Neural progenitor cell (in vitro differentiated cells): ENCODE measurements at regions not wholly inside any gene's neighbourhood (a gene's known extent, or its start where the extent isn't known, plus 50 kb on each side); places are given as distances from the start of the nearest gene placed in this dataset.

Source experiments
- DNase-seq: peaks from one replicate; pipeline ENCODE4 v3.0.0-alpha.2; 2016; ENCODE audit warnings: low spot score
- H2AFZ ChIP-seq: fragments of 200-600 bp; sonication (generic); replicated peaks from 2 replicates; pipeline ENCODE4 v1.6.1; 2016; ENCODE audit warnings: antibody characterized with exemption
- H3F3A ChIP-seq: fragments of 200-600 bp; sonication (generic); 2 replicates; pipeline ENCODE4 v1.6.1; 2016; ENCODE audit warnings: antibody characterized with exemption, low read depth
- H3K27ac ChIP-seq: fragments of 200-600 bp; sonication (generic); 2 replicates; pipeline ENCODE4 v1.5.1; 2016; ENCODE audit warnings: mild to moderate bottlenecking
- H3K27me3 ChIP-seq: fragments of 200-600 bp; sonication (generic); 2 replicates; pipeline ENCODE4 v1.6.1; 2016; ENCODE audit warnings: mild to moderate bottlenecking, moderate library complexity
- H3K36me3 ChIP-seq: fragments of 200-600 bp; sonication (generic); 2 replicates; pipeline ENCODE4 v1.5.1; 2016
- H3K4me1 ChIP-seq: fragments of 200-600 bp; sonication (generic); 2 replicates; pipeline ENCODE4 v1.6.1; 2016; ENCODE audit warnings: mixed run types
- H3K4me2 ChIP-seq: fragments of 200-600 bp; sonication (generic); 2 replicates; pipeline ENCODE4 v1.6.1; 2016
- H3K4me3 ChIP-seq: fragments of 200-600 bp; sonication (generic); 2 replicates; pipeline ENCODE4 v1.5.1; 2016
- H3K79me2 ChIP-seq: fragments of 200-600 bp; sonication (generic); 2 replicates; pipeline ENCODE4 v1.6.1; 2016; ENCODE audit warnings: low read depth
- H3K9ac ChIP-seq: fragments of 200-600 bp; sonication (generic); 2 replicates; pipeline ENCODE4 v1.6.1; 2016
- H3K9me3 ChIP-seq: fragments of 200-600 bp; sonication (generic); 2 replicates; pipeline ENCODE4 v1.5.1; 2016; ENCODE audit warnings: low read depth
- H4K20me1 ChIP-seq: fragments of 200-600 bp; sonication (generic); 2 replicates; pipeline ENCODE4 v1.6.1; 2016; ENCODE audit warnings: low read depth
- H3K27ac Mint-ChIP-seq: 3 replicates; pipeline ENCODE4 v1.8.0; 2021; ENCODE audit warnings: mixed read lengths
- H3K27me3 Mint-ChIP-seq: 2 replicates; pipeline ENCODE4 v1.8.0; 2022; ENCODE audit warnings: low read depth, mild to moderate bottlenecking, inconsistent platforms, moderate library complexity, mixed read lengths; ENCODE audit not compliant: insufficient read depth
- H3K36me3 Mint-ChIP-seq: 3 replicates; pipeline ENCODE4 v1.8.0; 2021; ENCODE audit warnings: mixed read lengths
- H3K4me1 Mint-ChIP-seq: 3 replicates; pipeline ENCODE4 v1.8.0; 2021; ENCODE audit warnings: mixed read lengths
- H3K4me3 Mint-ChIP-seq: 3 replicates; pipeline ENCODE4 v1.8.0; 2021; ENCODE audit warnings: mild to moderate bottlenecking, moderate library complexity, mixed read lengths
- H3K9me3 Mint-ChIP-seq: 3 replicates; pipeline ENCODE4 v1.8.0; 2020; ENCODE audit warnings: mixed read lengths
- CTCF ChIP-seq: fragments of 200-600 bp; sonication (generic); IDR thresholded peaks from 2 replicates; pipeline ENCODE4 v1.5.1; 2017; ENCODE audit warnings: antibody characterized with exemption, mild to moderate bottlenecking
- EZH2 ChIP-seq: fragments of 200-600 bp; sonication (generic); IDR thresholded peaks from 2 replicates; pipeline ENCODE4 v1.6.1; 2017; ENCODE audit warnings: antibody characterized with exemption, mild to moderate bottlenecking, moderate library complexity
- EZH2phosphoT487 ChIP-seq: fragments of 200-600 bp; sonication (generic); IDR thresholded peaks from 2 replicates; pipeline ENCODE4 v1.6.1; 2017; ENCODE audit warnings: antibody characterized with exemption

DNA sequence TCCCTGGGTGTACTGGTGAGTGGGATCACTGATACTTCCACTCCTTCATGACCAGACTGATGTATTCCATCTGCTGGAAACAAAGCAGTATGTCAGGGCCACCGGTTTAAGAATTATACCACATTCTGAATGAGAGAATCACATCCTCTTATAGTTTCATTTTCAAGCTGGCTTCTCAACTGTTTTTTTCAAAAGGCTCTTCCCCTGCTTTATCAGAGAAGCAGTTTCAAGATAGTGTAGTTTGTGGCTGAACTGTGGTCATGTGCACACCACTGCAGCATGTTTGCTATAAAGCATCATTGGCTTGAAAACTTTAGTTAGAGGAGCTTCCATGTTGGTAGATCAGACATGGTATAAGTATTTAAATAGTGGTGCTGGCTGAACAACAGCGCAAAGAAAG, 450.5 kb upstream of the CDH10 start:
- no peak overlapping the region for H3K27ac ChIP-seq
- no peak overlapping the region for H3K9ac ChIP-seq
- H3K9me3 ChIP-seq = no peaks in the 10 kb centered on the region
- no peak overlapping the region for H3K27ac Mint-ChIP-seq
- no peaks in the 10 kb centered on the region for H3K27me3 Mint-ChIP-seq
- no peak for DNase-seq
- no peak overlapping the region for H2AFZ ChIP-seq
- H3K27me3 ChIP-seq = no peaks in the 10 kb centered on the region
- no peak overlapping the region for H3K4me3 ChIP-seq
- no peaks in the 10 kb centered on the region for H3K36me3 Mint-ChIP-seq
- no peaks in the 10 kb centered on the region for H4K20me1 ChIP-seq
- H3K4me1 Mint-ChIP-seq = no peaks in the 10 kb centered on the region
- no peak overlapping the region for H3K4me2 ChIP-seq
- no peaks in the 10 kb centered on the region for H3K9me3 Mint-ChIP-seq
- H3K36me3 ChIP-seq = no peaks in the 10 kb centered on the region
- H3F3A ChIP-seq = no peaks in the 10 kb centered on the region
- no peak overlapping the region for H3K4me3 Mint-ChIP-seq
- H3K79me2 ChIP-seq = no peaks in the 10 kb centered on the region
- H3K4me1 ChIP-seq = no peaks in the 10 kb centered on the region
- TF ChIP-seq EZH2 = no peak

DNA sequence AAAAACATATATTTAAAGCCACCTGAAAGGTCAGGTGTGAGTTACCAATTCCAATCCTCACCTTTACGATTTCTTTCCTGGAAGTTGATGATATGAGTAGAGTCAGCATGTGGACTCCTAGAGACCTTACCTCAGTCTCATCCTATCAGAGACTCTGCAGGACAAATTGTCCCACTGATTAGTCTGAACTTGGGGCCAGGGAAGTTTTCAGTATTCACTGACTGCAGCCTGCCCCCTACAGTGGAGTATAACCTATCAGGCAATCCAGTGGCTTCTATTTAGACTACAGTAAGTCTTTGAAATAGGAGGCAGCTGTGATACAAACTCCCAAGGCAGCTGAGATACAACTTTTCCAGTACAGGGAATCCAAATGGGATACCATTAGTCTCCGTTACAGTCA, 449.4 kb upstream of the CDH10 start:
- no peak overlapping the region for H3K4me3 ChIP-seq
- H3K27me3 ChIP-seq = no peaks in the 10 kb centered on the region
- DNase-seq = no peak
- Mint-ChIP-seq H3K27ac (no peak overlapping the region), H3K4me1 (no peaks in the 10 kb centered on the region), H3K36me3 (no peaks in the 10 kb centered on the region), H3K4me3 (no peak overlapping the region), H3K27me3 (no peaks in the 10 kb centered on the region), H3K9me3 (no peaks in the 10 kb centered on the region)
- no peaks in the 10 kb centered on the region for H4K20me1 ChIP-seq
- no peak overlapping the region for H2AFZ ChIP-seq
- H3K4me2 ChIP-seq = no peak overlapping the region
- no peaks in the 10 kb centered on the region for H3K79me2 ChIP-seq
- no peaks in the 10 kb centered on the region for H3F3A ChIP-seq
- no peaks in the 10 kb centered on the region for H3K36me3 ChIP-seq
- no peak overlapping the region for H3K9ac ChIP-seq
- no peak overlapping the region for H3K27ac ChIP-seq
- no peaks in the 10 kb centered on the region for H3K4me1 ChIP-seq
- TF ChIP-seq CTCF (no peak), EZH2 (no peak), EZH2phosphoT487 (no peak)
- H3K9me3 ChIP-seq = no peaks in the 10 kb centered on the region

GRCh38 chr5:25091921-25092320, 447.1 kb upstream of the CDH10 start:
- no peaks in the 10 kb centered on the region for H3K36me3 Mint-ChIP-seq
- H3K79me2 ChIP-seq = no peaks in the 10 kb centered on the region
- H3K4me1 ChIP-seq = no peaks in the 10 kb centered on the region
- no peaks in the 10 kb centered on the region for H3K9me3 Mint-ChIP-seq
- H3F3A ChIP-seq = no peaks in the 10 kb centered on the region
- H3K4me1 Mint-ChIP-seq = no peaks in the 10 kb centered on the region
- no peak for TF ChIP-seq EZH2
- no peak for TF ChIP-seq EZH2phosphoT487
- TF ChIP-seq CTCF = no peak
- H4K20me1 ChIP-seq = no peaks in the 10 kb centered on the region
- no peak overlapping the region for H3K27ac ChIP-seq
- no peak overlapping the region for H2AFZ ChIP-seq
- no peak overlapping the region for H3K27ac Mint-ChIP-seq
- no peak overlapping the region for H3K9ac ChIP-seq
- H3K36me3 ChIP-seq = no peaks in the 10 kb centered on the region
- H3K9me3 ChIP-seq = no peaks in the 10 kb centered on the region
- DNase-seq = no peak
- no peak overlapping the region for H3K4me3 Mint-ChIP-seq
- H3K27me3 Mint-ChIP-seq = no peaks in the 10 kb centered on the region
- no peak overlapping the region for H3K4me2 ChIP-seq
- no peaks in the 10 kb centered on the region for H3K27me3 ChIP-seq
- no peak overlapping the region for H3K4me3 ChIP-seq

DNA sequence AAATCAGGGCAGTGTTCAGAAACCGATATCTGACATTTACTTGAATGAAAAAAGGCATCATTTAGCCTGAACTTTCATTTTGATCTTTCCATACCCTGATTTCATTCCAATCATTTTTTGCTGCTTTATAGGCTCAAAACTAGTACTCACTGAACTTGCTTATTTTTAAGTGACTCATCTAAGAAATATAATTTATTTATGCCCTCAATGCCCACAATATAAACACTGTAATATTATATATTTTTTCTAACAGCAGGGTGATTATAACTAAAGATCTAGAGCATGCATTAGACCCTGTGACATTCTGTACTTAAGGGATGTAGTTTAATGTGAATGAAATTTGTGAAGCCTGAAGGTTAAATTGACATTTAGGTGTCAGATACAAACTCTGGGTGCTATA, 446.1 kb upstream of the CDH10 start:
- no peak overlapping the region for H3K27ac ChIP-seq
- H3K9ac ChIP-seq = no peak overlapping the region
- Mint-ChIP-seq H3K36me3 (no peaks in the 10 kb centered on the region), H3K9me3 (no peaks in the 10 kb centered on the region), H3K27ac (no peak overlapping the region), H3K4me3 (no peak overlapping the region), H3K4me1 (no peaks in the 10 kb centered on the region), H3K27me3 (no peaks in the 10 kb centered on the region)
- H3K4me2 ChIP-seq = no peak overlapping the region
- no peaks in the 10 kb centered on the region for H4K20me1 ChIP-seq
- H3K27me3 ChIP-seq = no peaks in the 10 kb centered on the region
- H3K4me1 ChIP-seq = no peaks in the 10 kb centered on the region
- TF ChIP-seq EZH2phosphoT487 (no peak), EZH2 (no peak), CTCF (no peak)
- DNase-seq = no peak
- H3K79me2 ChIP-seq = no peaks in the 10 kb centered on the region
- H3K4me3 ChIP-seq = no peak overlapping the region
- no peak overlapping the region for H2AFZ ChIP-seq
- H3K36me3 ChIP-seq = no peaks in the 10 kb centered on the region
- H3K9me3 ChIP-seq = no peaks in the 10 kb centered on the region
- no peaks in the 10 kb centered on the region for H3F3A ChIP-seq
